Suprapubic skin (tissue), 4 donors: ENCODE measurements at regions not wholly inside any gene's neighbourhood (a gene's known extent, or its start where the extent isn't known, plus 50 kb on each side); places are given as distances from the start of the nearest gene placed in this dataset.

Source experiments
- DNase-seq, 2 donors: peaks; one replicate each; pipeline ENCODE4 v3.0.0-alpha.2; 2019; ENCODE audit warnings: low spot score in 2 of 2
- H3K27ac ChIP-seq: fragments of 200-600 bp; sonication (generic); one replicate; pipeline ENCODE4 v1.5.1; 2019
- H3K27me3 ChIP-seq: fragments of 200-600 bp; sonication (generic); one replicate; pipeline ENCODE4 v1.5.1; 2019
- H3K36me3 ChIP-seq: fragments of 200-600 bp; sonication (generic); one replicate; pipeline ENCODE4 v1.5.1; 2019
- H3K4me1 ChIP-seq: fragments of 200-600 bp; sonication (generic); one replicate; pipeline ENCODE4 v1.5.1; 2019
- H3K4me3 ChIP-seq: fragments of 200-600 bp; sonication (generic); one replicate; pipeline ENCODE4 v1.5.1; 2019; ENCODE audit warnings: mild to moderate bottlenecking
- H3K9me3 ChIP-seq: fragments of 200-600 bp; sonication (generic); one replicate; pipeline ENCODE4 v1.5.1; 2019
- CTCF ChIP-seq, 2 donors: fragments of 200-600 bp in 1 of 2; fragments of 450-650 bp in 1 of 2; sonication (generic) in 1 of 2; IDR thresholded peaks; one replicate each; pipeline ENCODE4 v1.5.1; 2016 to 2019; ENCODE audit warnings: antibody characterized with exemption in 2 of 2, mild to moderate bottlenecking in 1 of 2, moderate library complexity in 1 of 2
- EP300 ChIP-seq: sonication (generic); formaldehyde crosslinking; IDR thresholded peaks from one replicate; pipeline ENCODE4 v1.6.1; 2017; ENCODE audit warnings: antibody characterized with exemption
- POLR2A ChIP-seq, 2 donors: fragments of 450-650 bp; IDR thresholded peaks; one replicate each; pipeline ENCODE4 v1.6.1; 2017; ENCODE audit warnings: antibody characterized with exemption in 2 of 2, mild to moderate bottlenecking in 2 of 2, moderate library complexity in 2 of 2
- POLR2AphosphoS5 ChIP-seq, 3 donors: sonication (generic); formaldehyde crosslinking; IDR thresholded peaks; one replicate each; pipeline ENCODE4 v1.6.1; 2017; ENCODE audit warnings: antibody characterized with exemption in 3 of 3
- WGBS: methylation state at CpG from one replicate; pipeline ENCODE4 v1.1.5; 2018; 5-methylcytosine and 5-hydroxymethylcytosine counted together

- WGBS, result 74% methylated on average over 4 of the region's 17 CpGs
- Histone ChIP-seq H3K27ac (no peak overlapping the region), H3K36me3 (no peaks in the 10 kb centered on the region), H3K9me3 (no peaks in the 10 kb centered on the region), H3K4me1 (no peaks in the 10 kb centered on the region), H3K27me3 (no peaks in the 10 kb centered on the region), H3K4me3 (no peak overlapping the region)
- TF ChIP-seq POLR2A (IDR thresholded peaks at IDR 0.05) (no peak), CTCF (IDR thresholded peaks at IDR 0.05) (no peak), EP300 (no peak), POLR2AphosphoS5 (IDR thresholded peaks at IDR 0.05) (no peak)
- no peak for DNase-seq
These were observed 148.3 kb upstream of the IQSEC1 start for GRCh38 chr3:13221491-13222061.

GRCh38 chr3:13220991-13221390, 147.8 kb upstream of the IQSEC1 start:
- Histone ChIP-seq H3K27ac (no peak overlapping the region), H3K27me3 (no peaks in the 10 kb centered on the region), H3K36me3 (no peaks in the 10 kb centered on the region), H3K9me3 (no peaks in the 10 kb centered on the region), H3K4me3 (no peak overlapping the region), H3K4me1 (no peaks in the 10 kb centered on the region)
- no peak for DNase-seq
- WGBS, result 86% methylated on average over 5 of the region's 8 CpGs
- TF ChIP-seq POLR2A (IDR thresholded peaks at IDR 0.05) (no peak), CTCF (IDR thresholded peaks at IDR 0.05) (no peak)

GRCh38 chr3:13219902-13220296, 146.7 kb upstream of the IQSEC1 start:
- Histone ChIP-seq H3K9me3 (no peaks in the 10 kb centered on the region), H3K36me3 (no peaks in the 10 kb centered on the region), H3K27ac (no peak overlapping the region), H3K27me3 (peaks cover under 1% of the 10 kb centered on the region), H3K4me3 (no peak overlapping the region), H3K4me1 (no peaks in the 10 kb centered on the region)
- DNase-seq, result no peak
- WGBS, result 82% methylated on average over 9 of the region's 10 CpGs
- no peak for TF ChIP-seq POLR2A (IDR thresholded peaks at IDR 0.05)
- no peak for TF ChIP-seq EP300
- no peak for TF ChIP-seq CTCF (IDR thresholded peaks at IDR 0.05)
- TF ChIP-seq POLR2AphosphoS5 (IDR thresholded peaks at IDR 0.05), result no peak

GRCh38 chr3:13219077-13219901, 146.1 kb upstream of the IQSEC1 start:
- H3K4me1 ChIP-seq, result no peaks in the 10 kb centered on the region
- no peaks in the 10 kb centered on the region for H3K9me3 ChIP-seq
- no peak for TF ChIP-seq EP300
- no peak overlapping the region for H3K27ac ChIP-seq
- peaks cover 6% of the 10 kb centered on the region for H3K27me3 ChIP-seq
- H3K4me3 ChIP-seq, result no peak overlapping the region
- DNase-seq, result no peak
- H3K36me3 ChIP-seq, result no peaks in the 10 kb centered on the region
- WGBS, result 86% methylated on average over 8 of the region's 20 CpGs

GRCh38 chr3:13218541-13218908, 145.3 kb upstream of the IQSEC1 start:
- no peak overlapping the region for H3K27ac ChIP-seq
- TF ChIP-seq EP300 (no peak), CTCF (IDR thresholded peaks at IDR 0.05) (no peak), POLR2A (IDR thresholded peaks at IDR 0.05) (no peak), POLR2AphosphoS5 (IDR thresholded peaks at IDR 0.05) (no peak)
- no peaks in the 10 kb centered on the region for H3K9me3 ChIP-seq
- no peak overlapping the region for H3K4me3 ChIP-seq
- no peaks in the 10 kb centered on the region for H3K4me1 ChIP-seq
- DNase-seq, result no peak
- no peaks in the 10 kb centered on the region for H3K36me3 ChIP-seq
- 69% methylated on average over 3 of the region's 4 CpGs for WGBS
- H3K27me3 ChIP-seq, result peaks cover 9% of the 10 kb centered on the region
